OCI-LY3 (cell line): ENCODE measurements at regions not wholly inside any gene's neighbourhood (a gene's known extent, or its start where the extent isn't known, plus 50 kb on each side); places are given as distances from the start of the nearest gene placed in this dataset.

Experiments
- EZH2phosphoT487 ChIP-seq: fragments of 200-600 bp; shearing (Covaris generic); IDR thresholded peaks from 2 replicates; pipeline ENCODE4 v1.6.1; 2018; ENCODE audit warnings: antibody characterized with exemption, mixed run types, low read depth
- TF ChIP-seq, protein P1 (sequence below): fragments of 200-600, 300-600 bp; sonication (generic); IDR thresholded peaks from 2 replicates; pipeline ENCODE4 v1.5.1; 2014; ENCODE audit warnings: antibody characterized with exemption, low read length, low read depth

DNA sequence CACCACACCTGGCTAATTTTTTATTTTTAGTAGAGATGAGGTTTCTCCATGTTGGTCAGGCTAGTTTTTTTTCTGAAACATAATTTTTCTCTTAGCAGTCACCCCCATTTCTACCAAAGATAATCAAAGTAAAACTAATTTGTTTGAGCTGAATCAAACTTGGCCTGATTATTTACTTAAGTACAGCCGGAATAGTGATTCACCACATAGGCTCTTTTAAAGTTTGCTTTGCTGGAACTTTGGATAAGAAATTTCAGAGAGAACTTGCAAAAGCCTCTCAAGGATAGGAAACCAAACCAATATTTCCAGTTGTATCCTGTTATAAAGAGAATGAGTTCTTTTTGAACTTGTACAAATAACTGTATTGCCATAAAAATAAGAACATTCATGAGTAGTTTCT lies 105.0 kb upstream of the SYNCRIP start:
- TF ChIP-seq, protein P1, sequence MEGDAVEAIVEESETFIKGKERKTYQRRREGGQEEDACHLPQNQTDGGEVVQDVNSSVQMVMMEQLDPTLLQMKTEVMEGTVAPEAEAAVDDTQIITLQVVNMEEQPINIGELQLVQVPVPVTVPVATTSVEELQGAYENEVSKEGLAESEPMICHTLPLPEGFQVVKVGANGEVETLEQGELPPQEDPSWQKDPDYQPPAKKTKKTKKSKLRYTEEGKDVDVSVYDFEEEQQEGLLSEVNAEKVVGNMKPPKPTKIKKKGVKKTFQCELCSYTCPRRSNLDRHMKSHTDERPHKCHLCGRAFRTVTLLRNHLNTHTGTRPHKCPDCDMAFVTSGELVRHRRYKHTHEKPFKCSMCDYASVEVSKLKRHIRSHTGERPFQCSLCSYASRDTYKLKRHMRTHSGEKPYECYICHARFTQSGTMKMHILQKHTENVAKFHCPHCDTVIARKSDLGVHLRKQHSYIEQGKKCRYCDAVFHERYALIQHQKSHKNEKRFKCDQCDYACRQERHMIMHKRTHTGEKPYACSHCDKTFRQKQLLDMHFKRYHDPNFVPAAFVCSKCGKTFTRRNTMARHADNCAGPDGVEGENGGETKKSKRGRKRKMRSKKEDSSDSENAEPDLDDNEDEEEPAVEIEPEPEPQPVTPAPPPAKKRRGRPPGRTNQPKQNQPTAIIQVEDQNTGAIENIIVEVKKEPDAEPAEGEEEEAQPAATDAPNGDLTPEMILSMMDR: no peak
- no peak for TF ChIP-seq EZH2phosphoT487
